22Rv1 (cell line): ENCODE measurements at regions not wholly inside any gene's neighbourhood (a gene's known extent, or its start where the extent isn't known, plus 50 kb on each side); places are given as distances from the start of the nearest gene placed in this dataset.
A peak's percentile ranks its signal among the peaks of the same experiment; 100 is the strongest.

Experiments used
- H3K27ac ChIP-seq: fragments of 450-650 bp; 2 replicates; pipeline ENCODE4 v1.5.1; 2017
- CTCF ChIP-seq: fragments of 450-650 bp; IDR thresholded peaks from 2 replicates; pipeline ENCODE4 v1.5.1; 2017; ENCODE audit warnings: mild to moderate bottlenecking
- ZFX ChIP-seq: fragments of 450-650 bp; IDR thresholded peaks from 2 replicates; pipeline ENCODE4 v1.6.1; 2017; ENCODE audit warnings: antibody characterized with exemption, borderline replicate concordance

GRCh38 chr22:46046299-46046685 lies 69.3 kb upstream of the WNT7B start:
- H3K27ac ChIP-seq = peak overlapping the region; percentile 100
- TF ChIP-seq ZFX = no peak
- TF ChIP-seq CTCF = no peak

- peak overlapping the region; percentile 100 for H3K27ac ChIP-seq
- TF ChIP-seq ZFX (no peak), CTCF (no peak)
Measured at GRCh38 chr22:46047226-46047625, 70.3 kb upstream of the WNT7B start.

- TF ChIP-seq CTCF (no peak), ZFX (no peak)
- H3K27ac ChIP-seq = peak overlapping the region; percentile 100
Measured at GRCh38 chr22:46047841-46048595, 71.1 kb upstream of the WNT7B start.

GRCh38 chr22:46048661-46049060 lies 71.7 kb upstream of the WNT7B start:
- peak overlapping the region; percentile 100 for H3K27ac ChIP-seq

GRCh38 chr22:46049726-46050450 lies 72.9 kb upstream of the WNT7B start:
- H3K27ac ChIP-seq = peak overlapping the region; percentile 100
- TF ChIP-seq ZFX = no peak
- no peak for TF ChIP-seq CTCF

DNA sequence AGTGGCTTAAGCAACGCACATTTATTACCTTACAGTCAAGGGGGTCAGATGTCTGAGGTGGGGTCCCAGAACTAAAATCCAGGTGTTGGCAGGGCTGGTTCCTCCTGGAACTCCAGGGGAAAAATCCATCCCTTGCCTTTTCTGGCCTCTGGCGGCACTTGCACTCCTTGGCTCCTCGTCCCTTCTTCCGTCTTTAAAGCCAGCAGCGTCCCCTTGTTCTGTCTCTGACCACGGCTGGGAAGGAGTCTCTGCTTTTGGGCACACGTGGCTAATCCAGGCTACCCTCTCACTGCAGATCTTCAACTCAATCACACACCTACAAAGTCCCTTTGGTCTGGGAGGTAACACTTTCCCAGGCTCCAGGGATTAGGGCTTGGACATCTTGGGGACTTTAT lies 73.5 kb upstream of the WNT7B start:
- TF ChIP-seq CTCF (no peak), ZFX (no peak)
- H3K27ac ChIP-seq = peak overlapping the region; percentile 100

DNA sequence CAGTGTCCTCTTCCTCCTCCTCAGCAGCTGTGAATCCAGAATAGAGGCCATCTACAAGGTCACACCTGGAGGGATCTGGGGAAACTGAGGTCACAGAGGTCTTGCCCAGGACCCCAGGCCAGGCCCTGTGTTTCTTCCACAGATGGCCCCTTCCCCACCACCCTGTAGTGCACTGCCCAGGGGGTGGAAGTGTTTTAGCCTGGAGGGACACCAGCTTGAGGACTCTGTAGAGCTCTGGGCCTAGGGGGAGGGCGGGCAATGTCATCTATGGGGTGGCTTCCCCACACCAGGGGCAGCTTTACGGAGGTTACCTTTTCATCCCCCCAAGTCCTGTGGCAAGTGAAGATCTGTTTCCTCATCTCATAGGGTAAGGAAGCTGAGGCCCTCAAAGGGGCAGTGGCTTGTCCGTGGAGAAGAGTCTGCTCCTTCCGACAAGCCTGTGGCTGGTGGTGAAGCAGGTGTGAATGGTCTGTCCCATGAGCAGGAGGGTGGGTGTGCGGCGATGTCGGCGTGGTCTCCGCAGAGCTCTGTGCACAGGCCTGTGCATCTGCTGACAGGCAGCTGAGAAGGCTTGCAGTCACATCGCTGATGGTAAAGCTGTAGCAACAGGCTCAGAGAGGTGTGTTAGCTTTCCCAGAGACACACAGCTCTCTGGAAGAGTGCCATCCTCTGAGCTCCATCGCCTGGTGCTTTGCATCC lies 74.1 kb upstream of the WNT7B start:
- no peak for TF ChIP-seq CTCF
- no peak for TF ChIP-seq ZFX
- peak overlapping the region; percentile 100 for H3K27ac ChIP-seq
